ENCODE measurements at regions not wholly inside any gene's neighbourhood (a gene's known extent, or its start where the extent isn't known, plus 50 kb on each side); places are given as distances from the start of the nearest gene placed in this dataset.

DNA sequence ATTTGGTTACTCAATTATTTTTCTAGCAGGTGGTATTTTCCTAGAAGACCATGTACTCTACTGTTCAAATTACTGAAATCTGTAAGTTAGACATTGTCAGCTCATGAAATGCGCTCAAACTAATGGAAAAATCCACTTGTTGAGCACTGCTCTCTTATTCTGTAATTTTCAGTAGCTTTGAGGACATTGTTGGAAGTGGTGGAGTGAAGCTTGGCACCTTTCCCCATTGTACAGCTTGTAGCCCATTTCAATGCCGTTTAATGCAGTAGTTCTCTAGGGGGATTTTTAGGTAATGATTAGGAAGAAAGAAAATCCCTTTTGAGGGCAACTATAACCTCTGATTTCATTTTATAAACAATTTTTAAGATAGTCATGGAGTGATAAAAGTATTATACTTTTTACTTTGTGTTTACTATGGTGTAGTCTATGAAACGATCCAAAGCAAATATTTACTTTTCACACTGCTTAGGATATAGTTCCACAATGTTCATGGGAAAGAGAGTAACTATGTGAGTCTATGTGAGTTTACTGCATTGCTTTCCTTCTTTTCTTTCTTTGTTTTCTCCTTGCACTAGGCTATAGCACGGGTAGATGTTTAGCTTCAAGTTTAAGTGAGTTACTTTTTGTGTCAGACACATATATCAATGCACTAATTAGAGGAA is 165.8 kb upstream of the ANKH start:
- H3K27ac ChIP-seq (ENCODE audit: low read depth, low read length) = no peak overlapping the region
- no peaks in the 10 kb centered on the region for H3K4me1 ChIP-seq (ENCODE audit: insufficient read depth, low read length)
- no peaks in the 10 kb centered on the region for H3K36me3 ChIP-seq (ENCODE audit: insufficient read depth, low read length)
- H3K9me3 Mint-ChIP-seq = peaks cover 0 to 24% (median 14%) of the 10 kb centered on the region in 8 donors
- no peak overlapping the region for H3K4me3 Mint-ChIP-seq
- no peaks in the 10 kb centered on the region for H3K27me3 ChIP-seq (ENCODE audit: insufficient read depth, low read length)
- no peak overlapping the region for H3K27ac Mint-ChIP-seq
- intact Hi-C loops (cut with micrococcal nuclease) = no loop called here
- ChIA-PET POLR2A (ENCODE audit: partially characterized antibody) (no interaction called here), CTCF (ENCODE audit: partially characterized antibody) (no interaction called here)
- H3K27me3 Mint-ChIP-seq = peaks cover 8 to 12% of the 10 kb centered on the region in 2 donors
- H3K4me1 Mint-ChIP-seq = no peaks in the 10 kb centered on the region
- no peak overlapping the region for H3K4me3 ChIP-seq (ENCODE audit: low read length in 2 of 2)
- no peak for DNase-seq
- H3K36me3 Mint-ChIP-seq = no peaks in the 10 kb centered on the region
- no peaks in the 10 kb centered on the region for H3K9me3 ChIP-seq (ENCODE audit: control insufficient read depth in 1 of 2, low read length in 2 of 2)

DNA sequence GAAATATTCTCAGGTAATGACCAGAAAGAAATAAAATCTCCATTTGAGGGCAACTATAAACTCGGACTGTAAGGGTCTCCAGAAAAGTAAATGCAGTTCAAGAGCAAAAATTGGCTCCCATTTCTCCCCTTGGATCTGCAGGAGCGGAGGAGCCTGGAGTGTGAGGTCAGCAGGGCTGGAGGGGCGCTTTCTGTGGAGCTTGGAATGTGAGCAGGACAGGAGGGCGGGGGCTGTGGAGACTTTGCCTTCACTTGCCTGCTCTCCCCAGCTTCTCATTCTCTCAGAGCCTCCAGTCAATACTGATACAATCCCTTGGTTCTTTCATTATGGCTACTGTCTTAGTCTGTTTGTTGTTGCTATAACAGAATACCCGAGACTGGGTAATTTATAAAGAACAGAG is 162.8 kb upstream of the ANKH start:
- H3K36me3 ChIP-seq (ENCODE audit: insufficient read depth, low read length) = no peaks in the 10 kb centered on the region
- Mint-ChIP-seq H3K4me1 (no peaks in the 10 kb centered on the region), H3K27me3 (peaks cover 13 to 17% of the 10 kb centered on the region in 2 donors), H3K27ac (no peak overlapping the region), H3K9me3 (peaks cover 0 to 12% (median 6%) of the 10 kb centered on the region in 8 donors), H3K4me3 (no peak overlapping the region), H3K36me3 (no peaks in the 10 kb centered on the region)
- no peak for DNase-seq
- H3K9me3 ChIP-seq (ENCODE audit: control insufficient read depth in 1 of 2, low read length in 2 of 2) = no peaks in the 10 kb centered on the region
- H3K27me3 ChIP-seq (ENCODE audit: insufficient read depth, low read length) = no peaks in the 10 kb centered on the region
- CTCF ChIA-PET (ENCODE audit: partially characterized antibody) = no interaction called here
- intact Hi-C loops (cut with micrococcal nuclease) = no loop called here
- POLR2A ChIA-PET (ENCODE audit: partially characterized antibody) = no interaction called here
- H3K4me3 ChIP-seq (ENCODE audit: low read length in 2 of 2) = no peak overlapping the region
- H3K4me1 ChIP-seq (ENCODE audit: insufficient read depth, low read length) = no peaks in the 10 kb centered on the region
- H3K27ac ChIP-seq (ENCODE audit: low read depth, low read length) = no peak overlapping the region

DNA sequence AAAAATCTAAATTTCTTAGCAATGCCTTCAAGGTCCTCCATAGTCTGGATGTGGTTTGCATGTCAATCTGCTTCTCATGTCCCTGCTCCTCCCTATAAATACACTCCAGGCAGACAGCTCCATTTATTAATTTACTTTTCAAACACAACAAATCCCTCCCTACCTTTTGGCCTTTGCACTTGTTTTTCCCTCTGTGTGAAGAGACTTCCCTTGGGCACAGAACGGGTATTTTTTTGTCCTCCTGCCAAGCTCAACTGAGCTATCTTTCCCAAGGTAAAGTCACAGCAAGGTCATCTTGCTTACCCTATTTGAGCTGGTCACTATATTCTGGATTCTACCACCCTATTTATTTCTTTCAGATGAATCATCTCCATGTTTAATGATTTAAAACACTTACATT is 159.6 kb upstream of the ANKH start:
- no peaks in the 10 kb centered on the region for H3K4me1 Mint-ChIP-seq
- no peak overlapping the region for H3K4me3 Mint-ChIP-seq
- H3K27ac Mint-ChIP-seq = no peak overlapping the region
- peaks cover 19 to 38% of the 10 kb centered on the region in 2 donors for H3K27me3 Mint-ChIP-seq
- Histone ChIP-seq H3K27me3 (ENCODE audit: insufficient read depth, low read length) (no peaks in the 10 kb centered on the region), H3K4me3 (ENCODE audit: low read length in 2 of 2) (no peak overlapping the region), H3K36me3 (ENCODE audit: insufficient read depth, low read length) (no peaks in the 10 kb centered on the region), H3K27ac (ENCODE audit: low read depth, low read length) (no peak overlapping the region), H3K9me3 (ENCODE audit: control insufficient read depth in 1 of 2, low read length in 2 of 2) (no peaks in the 10 kb centered on the region), H3K4me1 (ENCODE audit: insufficient read depth, low read length) (no peaks in the 10 kb centered on the region)
- peaks cover 0 to 12% (median 1%) of the 10 kb centered on the region in 8 donors for H3K9me3 Mint-ChIP-seq
- DNase-seq = no peak
- POLR2A ChIA-PET (ENCODE audit: partially characterized antibody) = no interaction called here
- peaks cover 0 to 4% of the 10 kb centered on the region in 2 donors for H3K36me3 Mint-ChIP-seq
- intact Hi-C loops (cut with micrococcal nuclease) = no loop called here
- CTCF ChIA-PET (ENCODE audit: partially characterized antibody) = no interaction called here

DNA sequence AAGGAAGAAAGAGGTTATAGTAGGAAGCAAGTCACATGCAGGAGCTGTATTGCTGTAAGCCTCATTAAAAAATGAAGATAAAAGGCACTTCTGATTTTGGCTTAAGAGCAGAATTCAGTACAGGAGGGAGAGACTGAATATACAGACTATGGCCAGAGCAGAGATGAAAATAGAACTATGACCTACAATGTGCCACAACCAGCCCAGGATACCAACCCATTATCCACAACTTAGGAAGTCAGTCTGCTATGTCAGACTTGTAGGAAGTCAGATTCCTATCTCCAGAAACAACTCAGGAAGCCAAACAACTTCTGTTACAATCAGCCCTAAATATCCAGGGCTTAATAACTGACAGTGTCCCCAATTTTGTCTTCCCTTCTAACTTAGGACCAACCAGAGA is 156.2 kb upstream of the ANKH start:
- no peak for DNase-seq
- no peaks in the 10 kb centered on the region for H3K27me3 ChIP-seq (ENCODE audit: insufficient read depth, low read length)
- peaks cover 0 to 12% (median 2%) of the 10 kb centered on the region in 8 donors for H3K9me3 Mint-ChIP-seq
- H3K4me1 Mint-ChIP-seq = no peaks in the 10 kb centered on the region
- no peak overlapping the region for H3K27ac ChIP-seq (ENCODE audit: low read depth, low read length)
- H3K9me3 ChIP-seq (ENCODE audit: control insufficient read depth in 1 of 2, low read length in 2 of 2) = no peaks in the 10 kb centered on the region
- ChIA-PET POLR2A (ENCODE audit: partially characterized antibody) (no interaction called here), CTCF (ENCODE audit: partially characterized antibody) (interaction anchor here (1.6 kb wide), 1 partner anchor 301 kb away, joined by 3 read pairs; no protein-coding TSS in a partner anchor)
- no peaks in the 10 kb centered on the region for H3K36me3 ChIP-seq (ENCODE audit: insufficient read depth, low read length)
- H3K4me1 ChIP-seq (ENCODE audit: insufficient read depth, low read length) = no peaks in the 10 kb centered on the region
- intact Hi-C loops (cut with micrococcal nuclease) = no loop called here
- no peak overlapping the region for H3K27ac Mint-ChIP-seq
- H3K36me3 Mint-ChIP-seq = peaks cover 0 to 4% of the 10 kb centered on the region in 2 donors
- no peak overlapping the region for H3K4me3 ChIP-seq (ENCODE audit: low read length in 2 of 2)
- H3K27me3 Mint-ChIP-seq = peaks cover 11 to 44% of the 10 kb centered on the region in 2 donors
- H3K4me3 Mint-ChIP-seq = no peak overlapping the region

DNA sequence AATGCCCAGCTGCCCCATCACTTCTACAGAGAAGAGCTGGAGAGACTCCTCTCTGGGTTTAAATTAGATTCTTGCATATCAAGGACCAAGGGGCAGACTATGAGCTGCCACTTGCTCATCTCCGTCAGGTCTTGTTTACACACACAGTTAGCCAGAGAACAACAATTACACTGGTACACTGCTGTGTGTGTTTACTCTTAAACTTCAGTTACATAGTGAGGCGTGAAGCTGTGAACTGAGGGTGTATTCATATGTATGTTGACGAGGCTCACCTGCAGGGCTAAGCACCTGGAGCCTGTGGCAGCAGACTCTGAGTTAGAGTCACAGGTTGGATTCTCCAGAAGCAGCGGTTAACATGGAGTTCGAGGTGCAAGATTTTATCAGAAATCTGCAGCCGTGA is 155.4 kb upstream of the ANKH start:
- H3K27ac Mint-ChIP-seq = no peak overlapping the region

DNA sequence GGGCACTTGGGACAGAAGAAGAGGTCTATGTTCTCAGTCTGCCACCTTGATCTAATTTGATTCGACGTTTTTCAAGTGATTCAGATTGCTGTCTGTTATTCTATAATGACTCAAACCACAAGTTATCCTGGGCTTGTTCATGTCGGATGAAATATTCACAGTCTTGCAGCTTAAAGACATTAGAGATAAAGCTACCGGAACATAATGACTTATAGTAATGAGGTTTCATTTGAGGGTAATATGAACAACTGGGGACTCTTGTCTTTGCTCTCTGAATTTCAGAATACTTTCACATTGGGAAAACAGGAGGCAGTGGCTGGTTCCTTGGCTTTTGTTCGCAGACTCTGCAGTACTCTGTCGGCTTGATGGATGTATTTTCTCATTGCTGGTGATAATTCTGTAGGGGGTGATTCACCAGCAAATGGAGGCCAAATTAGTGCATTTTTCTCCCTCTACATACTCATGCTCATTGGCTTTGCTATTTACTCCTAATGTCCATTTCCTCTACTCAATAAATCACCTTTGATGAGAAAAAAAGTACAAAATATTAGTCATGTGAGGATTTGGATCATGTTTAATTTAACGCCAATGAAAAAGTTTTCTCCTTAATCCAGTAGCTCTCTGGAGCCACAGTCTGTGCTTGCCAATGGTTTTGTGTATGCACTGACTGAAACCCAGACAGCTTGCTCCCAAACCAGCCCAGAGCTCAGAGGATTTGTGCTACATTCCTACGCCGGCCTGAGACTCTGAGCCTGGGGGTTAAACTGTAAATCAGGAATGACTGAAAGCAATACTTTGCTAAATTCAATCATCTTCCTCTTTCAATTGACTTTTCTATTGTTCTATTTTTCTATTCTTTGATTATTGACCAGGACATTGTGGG is 154.7 kb upstream of the ANKH start:
- no peaks in the 10 kb centered on the region for H3K4me1 ChIP-seq (ENCODE audit: insufficient read depth, low read length)
- intact Hi-C loops (cut with micrococcal nuclease) = no loop called here
- no peak for DNase-seq
- CTCF ChIA-PET (ENCODE audit: partially characterized antibody) = interaction anchor here (1.6 kb wide), 1 partner anchor 299 kb away, joined by 3 read pairs; no protein-coding TSS in a partner anchor
- H3K9me3 Mint-ChIP-seq = peaks cover 0 to 12% (median 2%) of the 10 kb centered on the region in 8 donors
- H3K36me3 Mint-ChIP-seq = peaks cover 0 to 4% of the 10 kb centered on the region in 2 donors
- no peaks in the 10 kb centered on the region for H3K36me3 ChIP-seq (ENCODE audit: insufficient read depth, low read length)
- H3K27ac ChIP-seq (ENCODE audit: low read depth, low read length) = no peak overlapping the region
- H3K9me3 ChIP-seq (ENCODE audit: control insufficient read depth in 1 of 2, low read length in 2 of 2) = no peaks in the 10 kb centered on the region
- H3K4me3 ChIP-seq (ENCODE audit: low read length in 2 of 2) = no peak overlapping the region
- no peaks in the 10 kb centered on the region for H3K27me3 ChIP-seq (ENCODE audit: insufficient read depth, low read length)
- H3K27me3 Mint-ChIP-seq = peaks cover 13 to 42% of the 10 kb centered on the region in 2 donors
- H3K27ac Mint-ChIP-seq = no peak overlapping the region
- no peaks in the 10 kb centered on the region for H3K4me1 Mint-ChIP-seq
- no peak overlapping the region for H3K4me3 Mint-ChIP-seq
- POLR2A ChIA-PET (ENCODE audit: partially characterized antibody) = no interaction called here

More for the DNA sequence above, 155.4 kb upstream of the ANKH start:
- Mint-ChIP-seq H3K4me1 (no peaks in the 10 kb centered on the region), H3K9me3 (peaks cover 0 to 12% (median 2%) of the 10 kb centered on the region in 8 donors), H3K36me3 (peaks cover 0 to 4% of the 10 kb centered on the region in 2 donors), H3K27me3 (peaks cover 13 to 42% of the 10 kb centered on the region in 2 donors), H3K4me3 (no peak overlapping the region)
- Histone ChIP-seq H3K4me1 (ENCODE audit: insufficient read depth, low read length) (no peaks in the 10 kb centered on the region), H3K27ac (ENCODE audit: low read depth, low read length) (no peak overlapping the region), H3K36me3 (ENCODE audit: insufficient read depth, low read length) (no peaks in the 10 kb centered on the region), H3K4me3 (ENCODE audit: low read length in 2 of 2) (no peak overlapping the region), H3K27me3 (ENCODE audit: insufficient read depth, low read length) (no peaks in the 10 kb centered on the region), H3K9me3 (ENCODE audit: control insufficient read depth in 1 of 2, low read length in 2 of 2) (no peaks in the 10 kb centered on the region)
- intact Hi-C loops (cut with micrococcal nuclease) = no loop called here
- CTCF ChIA-PET (ENCODE audit: partially characterized antibody) = interaction anchor here (1.6 kb wide), 1 partner anchor 300 kb away, joined by 3 read pairs; no protein-coding TSS in a partner anchor
- POLR2A ChIA-PET (ENCODE audit: partially characterized antibody) = no interaction called here
- no peak for DNase-seq

DNA sequence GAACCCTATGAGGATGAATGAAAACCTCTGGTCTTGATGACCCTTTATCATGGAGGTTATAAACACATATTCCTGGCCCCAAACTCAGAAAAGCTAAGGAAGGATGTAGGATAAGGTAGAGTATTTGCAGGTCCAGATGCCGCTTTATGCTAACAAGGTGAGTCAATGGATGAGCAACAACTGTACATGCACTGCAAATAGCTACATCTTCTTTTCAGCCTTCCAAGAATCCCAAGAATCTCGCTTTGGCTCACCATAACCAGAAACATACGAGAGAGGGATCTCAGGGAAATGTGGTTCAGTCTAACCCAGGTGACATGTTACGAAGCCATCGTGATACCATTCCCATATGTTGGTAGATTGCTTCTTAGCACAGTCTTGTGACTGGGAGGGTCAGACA is 152.3 kb upstream of the ANKH start:
- H3K27me3 Mint-ChIP-seq = peaks cover 9 to 32% of the 10 kb centered on the region in 2 donors
- H3K4me1 Mint-ChIP-seq = no peaks in the 10 kb centered on the region
- H3K27ac Mint-ChIP-seq = no peak overlapping the region
- peaks cover 0 to 12% (median 1%) of the 10 kb centered on the region in 8 donors for H3K9me3 Mint-ChIP-seq
- Histone ChIP-seq H3K27me3 (ENCODE audit: insufficient read depth, low read length) (peaks cover 4% of the 10 kb centered on the region), H3K4me1 (ENCODE audit: insufficient read depth, low read length) (no peaks in the 10 kb centered on the region), H3K27ac (ENCODE audit: low read depth, low read length) (no peak overlapping the region), H3K4me3 (ENCODE audit: low read length in 2 of 2) (no peak overlapping the region), H3K36me3 (ENCODE audit: insufficient read depth, low read length) (no peaks in the 10 kb centered on the region), H3K9me3 (ENCODE audit: control insufficient read depth in 1 of 2, low read length in 2 of 2) (no peaks in the 10 kb centered on the region)
- no peak for DNase-seq
- ChIA-PET POLR2A (ENCODE audit: partially characterized antibody) (no interaction called here), CTCF (ENCODE audit: partially characterized antibody) (interaction anchor here (1.0 kb wide), 1 partner anchor 9 kb away, joined by 3 read pairs; no protein-coding TSS in a partner anchor)
- H3K36me3 Mint-ChIP-seq = peaks cover 0 to 4% of the 10 kb centered on the region in 2 donors
- intact Hi-C loops (cut with micrococcal nuclease) = no loop called here
- H3K4me3 Mint-ChIP-seq = no peak overlapping the region

Data from CD4-positive, alpha-beta memory T cell (primary cell).